Renal pelvis (tissue), 1 donor: ENCODE measurements at regions not wholly inside any gene's neighbourhood (a gene's known extent, or its start where the extent isn't known, plus 50 kb on each side); places are given as distances from the start of the nearest gene placed in this dataset.

ENCODE experiments used
- DNase-seq: peaks from one replicate; pipeline ENCODE4 v3.0.0-alpha.2; 2013

- no peak for DNase-seq
Observed at GRCh38 chr10:118537623-118538022, 57.8 kb downstream of the PRLHR start.

GRCh38 chr10:118534136-118534535 is 61.3 kb downstream of the PRLHR start:
- DNase-seq = no peak

GRCh38 chr10:118531105-118531852 is 64.2 kb downstream of the PRLHR start:
- no peak for DNase-seq

GRCh38 chr10:118528426-118528825 is 67.0 kb downstream of the PRLHR start:
- no peak for DNase-seq

GRCh38 chr10:118523775-118524174 is 71.7 kb downstream of the PRLHR start:
- DNase-seq = no peak

GRCh38 chr10:118522791-118523498 is 72.5 kb downstream of the PRLHR start:
- DNase-seq = no peak

- DNase-seq = no peak
Observed at GRCh38 chr10:118521415-118522117, 73.9 kb downstream of the PRLHR start.

GRCh38 chr10:118520116-118520742 is 75.2 kb downstream of the PRLHR start:
- no peak for DNase-seq

GRCh38 chr10:118518095-118518494 is 77.4 kb downstream of the PRLHR start:
- DNase-seq = no peak

GRCh38 chr10:118516716-118517115 is 78.7 kb downstream of the PRLHR start:
- DNase-seq = no peak

GRCh38 chr10:118513174-118513573 is 82.3 kb downstream of the PRLHR start:
- no peak for DNase-seq

GRCh38 chr10:118511711-118512110 is 83.7 kb downstream of the PRLHR start:
- DNase-seq = no peak

- DNase-seq = no peak
Observed at GRCh38 chr10:118508863-118509262, 86.6 kb downstream of the PRLHR start.

- DNase-seq = no peak
Observed at GRCh38 chr10:118508355-118508754, 87.1 kb downstream of the PRLHR start.

GRCh38 chr10:118506671-118507590 is 88.5 kb downstream of the PRLHR start:
- no peak for DNase-seq

- no peak for DNase-seq
Observed at GRCh38 chr10:118505363-118505762, 90.1 kb downstream of the PRLHR start.

GRCh38 chr10:118504467-118505205 is 90.8 kb downstream of the PRLHR start:
- no peak for DNase-seq

- no peak for DNase-seq
Observed at GRCh38 chr10:118504044-118504443, 91.4 kb downstream of the PRLHR start.

- no peak for DNase-seq
Observed at GRCh38 chr10:118503192-118503591, 92.3 kb downstream of the PRLHR start.

- DNase-seq = no peak
Observed at GRCh38 chr10:118501637-118502440, 93.6 kb downstream of the PRLHR start.
